SK-N-SH (cell line): ENCODE measurements at regions not wholly inside any gene's neighbourhood (a gene's known extent, or its start where the extent isn't known, plus 50 kb on each side); places are given as distances from the start of the nearest gene placed in this dataset.

Experiments used
- CTCF ChIA-PET: fragments of 300-600, 350-600 bp; formaldehyde crosslinking; extraction: SDS; loops from one replicate; lab custom pipeline; 2021; lab: Yijun Ruan, JAX
- POLR2A ChIA-PET: fragments of 350-600 bp; sonication (Branson Sonifier 250); formaldehyde crosslinking; extraction: SDS; loops from one replicate; lab custom pipeline; 2020; ENCODE audit warnings: antibody characterized with exemption, inconsistent platforms; lab: Yijun Ruan, JAX
- DNase-seq: peaks from one replicate; pipeline ENCODE4 v3.0.0; 2012
- H2AFZ ChIP-seq: fragments of 200-600 bp; sonication (generic); 2 replicates; pipeline ENCODE4 v1.8.1; 2016; ENCODE audit warnings: antibody characterized with exemption, mild to moderate bottlenecking, low read depth
- H3F3A ChIP-seq: fragments of 200-600 bp; sonication (generic); replicated peaks from 2 replicates; pipeline ENCODE3; 2016; ENCODE audit warnings: antibody characterized with exemption, mild to moderate bottlenecking; ENCODE audit not compliant: insufficient read depth
- H3K27ac ChIP-seq, 2 experiments: fragments of 200-500 bp in 1 of 2; fragments of 200-600 bp in 1 of 2; sonication (Bioruptor generic) in 1 of 2; sonication (generic), shearing (Covaris generic) in 1 of 2; 2 replicates each; pipeline versions ENCODE4 v1.5.1 to v1.6.1; 2014 to 2016; ENCODE audit warnings: low read depth in 2 of 2, inconsistent platforms in 1 of 2, low read length in 1 of 2, mild to moderate bottlenecking in 1 of 2, mixed read lengths in 1 of 2
- H3K27me3 ChIP-seq: fragments of 200-600 bp; sonication (generic), shearing (Covaris generic); 2 replicates; pipeline ENCODE4 v1.6.1; 2016; ENCODE audit warnings: mixed run types; ENCODE audit not compliant: insufficient read depth
- H3K36me3 ChIP-seq, 2 experiments: fragments of 200-500 bp in 1 of 2; fragments of 200-600 bp in 1 of 2; sonication (Bioruptor generic) in 1 of 2; sonication (generic) in 1 of 2; replicated peaks in 1 of 2; 2 replicates each; pipeline versions ENCODE3 to v1.5.1; 2014 to 2016; ENCODE audit warnings: low read length in 1 of 2, mild to moderate bottlenecking in 1 of 2; ENCODE audit not compliant: insufficient read depth in 2 of 2, control insufficient read depth in 1 of 2
- H3K4me1 ChIP-seq, 2 experiments: fragments of 200-500 bp in 1 of 2; fragments of 200-600 bp in 1 of 2; sonication (Bioruptor generic) in 1 of 2; sonication (generic), shearing (Covaris generic) in 1 of 2; 2 replicates each; pipeline versions ENCODE4 v1.5.1 to v1.6.1; 2014 to 2016; ENCODE audit warnings: low read depth in 1 of 2, low read length in 1 of 2, mixed run types in 1 of 2; ENCODE audit not compliant: insufficient read depth in 2 of 2, control insufficient read depth in 1 of 2
- H3K4me2 ChIP-seq: fragments of 200-600 bp; sonication (generic), shearing (Covaris generic); 2 replicates; pipeline ENCODE4 v1.6.1; 2017; ENCODE audit warnings: mixed run types
- H3K4me3 ChIP-seq, 2 experiments: fragments of 200-500 bp in 1 of 2; fragments of 200-600 bp in 1 of 2; sonication (Bioruptor generic) in 1 of 2; sonication (generic), shearing (Covaris generic) in 1 of 2; 2 replicates each; pipeline versions ENCODE4 v1.5.1 to v1.8.1; 2014 to 2016; ENCODE audit warnings: low read depth in 2 of 2, inconsistent platforms in 1 of 2, low read length in 1 of 2, mild to moderate bottlenecking in 1 of 2, mixed read lengths in 1 of 2, moderate library complexity in 1 of 2
- H3K79me2 ChIP-seq: fragments of 200-600 bp; sonication (generic); 2 replicates; pipeline ENCODE4 v1.8.1; 2017; ENCODE audit warnings: mild to moderate bottlenecking; ENCODE audit not compliant: insufficient read depth
- H3K9ac ChIP-seq: fragments of 200-600 bp; sonication (generic); 2 replicates; pipeline ENCODE4 v1.6.1; 2017; ENCODE audit warnings: mixed run types
- H3K9me2 ChIP-seq: fragments of 200-600 bp; sonication (generic); 2 replicates; pipeline ENCODE4 v1.6.1; 2017; ENCODE audit warnings: mixed run types
- H3K9me3 ChIP-seq: fragments of 200-600 bp; sonication (generic); 2 replicates; pipeline ENCODE4 v1.6.1; 2017; ENCODE audit warnings: mixed run types, mild to moderate bottlenecking, moderate library complexity
- H4K20me1 ChIP-seq: fragments of 200-600 bp; sonication (generic); 2 replicates; pipeline ENCODE4 v1.6.1; 2017; ENCODE audit warnings: mild to moderate bottlenecking, mixed run types; ENCODE audit not compliant: insufficient read depth
- ELF1 ChIP-seq: IDR thresholded peaks from 2 replicates; pipeline ENCODE4 v1.4.0; 2012
- EP300 ChIP-seq, 2 experiments: IDR thresholded peaks; 2 replicates each; pipeline versions ENCODE4 v1.4.0 to v1.6.1; 2012; ENCODE audit warnings: borderline replicate concordance in 1 of 2, low read depth in 1 of 2, low read length in 1 of 2
- EZH2phosphoT487 ChIP-seq: fragments of 200-600 bp; sonication (generic); IDR thresholded peaks from 2 replicates; pipeline ENCODE4 v1.6.1; 2017; ENCODE audit warnings: low read depth, mixed run types, mild to moderate bottlenecking, antibody characterized with exemption, moderate library complexity, borderline replicate concordance
- FOXJ3 ChIP-seq: sonication (generic); formaldehyde crosslinking; IDR thresholded peaks from 2 replicates; pipeline ENCODE4 v1.5.1; 2020; ENCODE audit warnings: mild to moderate bottlenecking, missing genetic modification reagents
- RFX5 ChIP-seq: IDR thresholded peaks from 2 replicates; pipeline ENCODE4 v1.6.1; 2012; ENCODE audit warnings: mild to moderate bottlenecking, improper control_type of control experiment, low read length
- SIN3A ChIP-seq: IDR thresholded peaks from 2 replicates; pipeline ENCODE4 v1.6.1; 2012; ENCODE audit warnings: low read depth, mild to moderate bottlenecking, low read length, moderate library complexity, borderline replicate concordance
- YY1 ChIP-seq: IDR thresholded peaks from 2 replicates; pipeline ENCODE4 v1.4.0; 2012; ENCODE audit warnings: low read depth, mild to moderate bottlenecking
- WGBS: methylation state at CpG from one replicate; pipeline ENCODE4 v1.1.6; 2017; ENCODE audit warnings: low lambda C conversion rate; 5-methylcytosine and 5-hydroxymethylcytosine counted together
- TF ChIP-seq, protein P1 (sequence below): fragments of 200-600 bp; sonication (generic); IDR thresholded peaks from 2 replicates; pipeline ENCODE4 v1.6.1; 2017; ENCODE audit warnings: antibody characterized with exemption, mild to moderate bottlenecking, moderate library complexity
- TF ChIP-seq, protein P2 (sequence below): IDR thresholded peaks from 2 replicates; pipeline ENCODE4; 2012
- TF ChIP-seq, protein P3 (sequence below): IDR thresholded peaks from 2 replicates; pipeline ENCODE4 v1.6.1; 2012; ENCODE audit warnings: mild to moderate bottlenecking, low read depth, low read length, moderate library complexity
- TF ChIP-seq, protein P4 (sequence below): IDR thresholded peaks from 2 replicates; pipeline ENCODE4 v1.4.0; 2012; ENCODE audit warnings: low read depth, borderline replicate concordance

DNA sequence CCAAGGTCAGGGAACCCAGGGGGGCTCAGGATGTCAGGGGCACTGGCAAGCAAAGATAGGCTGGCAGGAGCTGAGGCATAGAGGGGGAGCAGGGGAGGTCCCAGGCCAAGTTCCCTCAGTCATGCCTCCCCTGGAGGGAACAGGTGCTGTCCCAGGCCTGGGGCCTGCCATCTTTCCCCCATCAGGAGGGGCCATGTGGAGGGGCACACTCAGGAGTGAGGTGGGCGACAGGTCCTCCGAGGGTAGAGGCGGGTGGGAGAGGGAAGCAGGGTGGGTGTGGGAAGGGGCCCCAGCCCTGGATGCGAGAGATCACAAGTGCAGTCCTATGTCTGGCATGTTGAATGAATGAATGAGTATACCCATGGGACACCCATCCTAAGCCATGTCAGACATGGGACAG lies 127.7 kb upstream of the GLI2 start:
- H3K27me3 ChIP-seq: no peaks in the 10 kb centered on the region; the same call in 1 of the 2 replicates
- no peaks in the 10 kb centered on the region for H3K4me1 ChIP-seq
- CTCF ChIA-PET: no interaction called here

More for the DNA sequence above, 127.7 kb upstream of the GLI2 start:
- Histone ChIP-seq H3K9me2 (no peaks in the 10 kb centered on the region), H3K79me2 (no peaks in the 10 kb centered on the region), H3K9me3 (no peaks in the 10 kb centered on the region), H2AFZ (no peak overlapping the region), H3K36me3 (no peaks in the 10 kb centered on the region), H4K20me1 (no peaks in the 10 kb centered on the region), H3K4me2 (no peak overlapping the region), H3K9ac (no peak overlapping the region), H3K4me3 (no peak overlapping the region), H3K27ac (no peak overlapping the region), H3F3A (no peaks in the 10 kb centered on the region)
- 45% methylated on average over 4 of the region's 4 CpGs for WGBS
- TF ChIP-seq, protein P1, sequence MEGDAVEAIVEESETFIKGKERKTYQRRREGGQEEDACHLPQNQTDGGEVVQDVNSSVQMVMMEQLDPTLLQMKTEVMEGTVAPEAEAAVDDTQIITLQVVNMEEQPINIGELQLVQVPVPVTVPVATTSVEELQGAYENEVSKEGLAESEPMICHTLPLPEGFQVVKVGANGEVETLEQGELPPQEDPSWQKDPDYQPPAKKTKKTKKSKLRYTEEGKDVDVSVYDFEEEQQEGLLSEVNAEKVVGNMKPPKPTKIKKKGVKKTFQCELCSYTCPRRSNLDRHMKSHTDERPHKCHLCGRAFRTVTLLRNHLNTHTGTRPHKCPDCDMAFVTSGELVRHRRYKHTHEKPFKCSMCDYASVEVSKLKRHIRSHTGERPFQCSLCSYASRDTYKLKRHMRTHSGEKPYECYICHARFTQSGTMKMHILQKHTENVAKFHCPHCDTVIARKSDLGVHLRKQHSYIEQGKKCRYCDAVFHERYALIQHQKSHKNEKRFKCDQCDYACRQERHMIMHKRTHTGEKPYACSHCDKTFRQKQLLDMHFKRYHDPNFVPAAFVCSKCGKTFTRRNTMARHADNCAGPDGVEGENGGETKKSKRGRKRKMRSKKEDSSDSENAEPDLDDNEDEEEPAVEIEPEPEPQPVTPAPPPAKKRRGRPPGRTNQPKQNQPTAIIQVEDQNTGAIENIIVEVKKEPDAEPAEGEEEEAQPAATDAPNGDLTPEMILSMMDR: no peak
- TF ChIP-seq SIN3A (no peak), EZH2phosphoT487 (no peak), RFX5 (no peak), FOXJ3 (CRISPR knock-in tag) (no peak), ELF1 (no peak), YY1 (no peak), EP300 (IDR thresholded peaks at IDR 0.05; ENCODE audit: borderline replicate concordance in 1 of 2, low read depth in 1 of 2, low read length in 1 of 2) (no peak)
- TF ChIP-seq, protein P2, sequence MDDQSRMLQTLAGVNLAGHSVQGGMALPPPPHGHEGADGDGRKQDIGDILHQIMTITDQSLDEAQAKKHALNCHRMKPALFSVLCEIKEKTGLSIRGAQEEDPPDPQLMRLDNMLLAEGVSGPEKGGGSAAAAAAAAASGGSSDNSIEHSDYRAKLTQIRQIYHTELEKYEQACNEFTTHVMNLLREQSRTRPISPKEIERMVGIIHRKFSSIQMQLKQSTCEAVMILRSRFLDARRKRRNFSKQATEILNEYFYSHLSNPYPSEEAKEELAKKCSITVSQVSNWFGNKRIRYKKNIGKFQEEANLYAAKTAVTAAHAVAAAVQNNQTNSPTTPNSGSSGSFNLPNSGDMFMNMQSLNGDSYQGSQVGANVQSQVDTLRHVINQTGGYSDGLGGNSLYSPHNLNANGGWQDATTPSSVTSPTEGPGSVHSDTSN: no peak
- TF ChIP-seq, protein P3, sequence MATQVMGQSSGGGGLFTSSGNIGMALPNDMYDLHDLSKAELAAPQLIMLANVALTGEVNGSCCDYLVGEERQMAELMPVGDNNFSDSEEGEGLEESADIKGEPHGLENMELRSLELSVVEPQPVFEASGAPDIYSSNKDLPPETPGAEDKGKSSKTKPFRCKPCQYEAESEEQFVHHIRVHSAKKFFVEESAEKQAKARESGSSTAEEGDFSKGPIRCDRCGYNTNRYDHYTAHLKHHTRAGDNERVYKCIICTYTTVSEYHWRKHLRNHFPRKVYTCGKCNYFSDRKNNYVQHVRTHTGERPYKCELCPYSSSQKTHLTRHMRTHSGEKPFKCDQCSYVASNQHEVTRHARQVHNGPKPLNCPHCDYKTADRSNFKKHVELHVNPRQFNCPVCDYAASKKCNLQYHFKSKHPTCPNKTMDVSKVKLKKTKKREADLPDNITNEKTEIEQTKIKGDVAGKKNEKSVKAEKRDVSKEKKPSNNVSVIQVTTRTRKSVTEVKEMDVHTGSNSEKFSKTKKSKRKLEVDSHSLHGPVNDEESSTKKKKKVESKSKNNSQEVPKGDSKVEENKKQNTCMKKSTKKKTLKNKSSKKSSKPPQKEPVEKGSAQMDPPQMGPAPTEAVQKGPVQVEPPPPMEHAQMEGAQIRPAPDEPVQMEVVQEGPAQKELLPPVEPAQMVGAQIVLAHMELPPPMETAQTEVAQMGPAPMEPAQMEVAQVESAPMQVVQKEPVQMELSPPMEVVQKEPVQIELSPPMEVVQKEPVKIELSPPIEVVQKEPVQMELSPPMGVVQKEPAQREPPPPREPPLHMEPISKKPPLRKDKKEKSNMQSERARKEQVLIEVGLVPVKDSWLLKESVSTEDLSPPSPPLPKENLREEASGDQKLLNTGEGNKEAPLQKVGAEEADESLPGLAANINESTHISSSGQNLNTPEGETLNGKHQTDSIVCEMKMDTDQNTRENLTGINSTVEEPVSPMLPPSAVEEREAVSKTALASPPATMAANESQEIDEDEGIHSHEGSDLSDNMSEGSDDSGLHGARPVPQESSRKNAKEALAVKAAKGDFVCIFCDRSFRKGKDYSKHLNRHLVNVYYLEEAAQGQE: no peak
- TF ChIP-seq, protein P4, sequence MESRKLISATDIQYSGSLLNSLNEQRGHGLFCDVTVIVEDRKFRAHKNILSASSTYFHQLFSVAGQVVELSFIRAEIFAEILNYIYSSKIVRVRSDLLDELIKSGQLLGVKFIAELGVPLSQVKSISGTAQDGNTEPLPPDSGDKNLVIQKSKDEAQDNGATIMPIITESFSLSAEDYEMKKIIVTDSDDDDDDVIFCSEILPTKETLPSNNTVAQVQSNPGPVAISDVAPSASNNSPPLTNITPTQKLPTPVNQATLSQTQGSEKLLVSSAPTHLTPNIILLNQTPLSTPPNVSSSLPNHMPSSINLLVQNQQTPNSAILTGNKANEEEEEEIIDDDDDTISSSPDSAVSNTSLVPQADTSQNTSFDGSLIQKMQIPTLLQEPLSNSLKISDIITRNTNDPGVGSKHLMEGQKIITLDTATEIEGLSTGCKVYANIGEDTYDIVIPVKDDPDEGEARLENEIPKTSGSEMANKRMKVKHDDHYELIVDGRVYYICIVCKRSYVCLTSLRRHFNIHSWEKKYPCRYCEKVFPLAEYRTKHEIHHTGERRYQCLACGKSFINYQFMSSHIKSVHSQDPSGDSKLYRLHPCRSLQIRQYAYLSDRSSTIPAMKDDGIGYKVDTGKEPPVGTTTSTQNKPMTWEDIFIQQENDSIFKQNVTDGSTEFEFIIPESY: no peak
- POLR2A ChIA-PET: no interaction called here
- no peak for DNase-seq
